HUDEP-2 (cell line): ENCODE measurements at regions not wholly inside any gene's neighbourhood (a gene's known extent, or its start where the extent isn't known, plus 50 kb on each side); places are given as distances from the start of the nearest gene placed in this dataset.

Experiments
- DNase-seq, 76 experiments: peaks; one replicate each; lab custom pipeline; 2025; ENCODE audit not compliant: unreplicated experiment in 76 of 76; lab: John Stamatoyannopoulos, UW

- DNase-seq: no peak
Measured at GRCh38 chr12:65546528-65546927, 268.0 kb downstream of the MSRB3 start.

- peak in 61 of 76 experiments; percentile 3 to 71 (median 33) for DNase-seq
Measured at GRCh38 chr12:65556676-65557437, 267.4 kb upstream of the HMGA2 start.

GRCh38 chr12:65557438-65558181 is 266.7 kb upstream of the HMGA2 start:
- peak in 8 of 76 experiments; percentile 2 to 57 (median 9) for DNase-seq

- no peak for DNase-seq
Measured at GRCh38 chr12:65560286-65560685, 264.0 kb upstream of the HMGA2 start.

GRCh38 chr12:65561798-65562382 is 262.4 kb upstream of the HMGA2 start:
- no peak for DNase-seq

GRCh38 chr12:65565601-65566560 is 258.4 kb upstream of the HMGA2 start:
- peak in 11 of 76 experiments; percentile 2 to 35 (median 21) for DNase-seq

GRCh38 chr12:65566751-65567150 is 257.5 kb upstream of the HMGA2 start:
- DNase-seq: no peak

- DNase-seq: no peak
Measured at GRCh38 chr12:65567820-65568219, 256.5 kb upstream of the HMGA2 start.

- DNase-seq: no peak
Measured at GRCh38 chr12:65568517-65568916, 255.8 kb upstream of the HMGA2 start.

- no peak for DNase-seq
Measured at GRCh38 chr12:65570451-65571130, 253.7 kb upstream of the HMGA2 start.

GRCh38 chr12:65574867-65575266 is 249.4 kb upstream of the HMGA2 start:
- no peak for DNase-seq

GRCh38 chr12:65584016-65584415 is 240.3 kb upstream of the HMGA2 start:
- no peak for DNase-seq

- no peak for DNase-seq
Measured at GRCh38 chr12:65585648-65586602, 238.4 kb upstream of the HMGA2 start.

GRCh38 chr12:65586796-65587195 is 237.5 kb upstream of the HMGA2 start:
- DNase-seq: no peak

- no peak for DNase-seq
Measured at GRCh38 chr12:65590318-65590717, 234.0 kb upstream of the HMGA2 start.

- DNase-seq: no peak
Measured at GRCh38 chr12:65592416-65592815, 231.9 kb upstream of the HMGA2 start.

- DNase-seq: no peak
Measured at GRCh38 chr12:65593239-65593701, 231.0 kb upstream of the HMGA2 start.

GRCh38 chr12:65594409-65594808 is 229.9 kb upstream of the HMGA2 start:
- DNase-seq: no peak
